ENCODE measurements at regions not wholly inside any gene's neighbourhood (a gene's known extent, or its start where the extent isn't known, plus 50 kb on each side); places are given as distances from the start of the nearest gene placed in this dataset.

- Histone ChIP-seq H3K9me3 (no peaks in the 10 kb centered on the region), H3K4me1 (peaks cover 0 to 5% (median 0%) of the 10 kb centered on the region in 12 donors), H3K27me3 (no peaks in the 10 kb centered on the region), H3K4me3 (no peak overlapping the region), H3K36me3 (no peaks in the 10 kb centered on the region), H3K27ac (no peak overlapping the region)
- ATAC-seq (no peak), DNase-seq (no peak)
- intact Hi-C loops (cut with DNase I) = no loop called here
- TF ChIP-seq POLR2A (IDR thresholded peaks at IDR 0.05) (no peak), CTCF (IDR thresholded peaks at IDR 0.05) (no peak)
- 93 to 98% (median 96%) methylated on average over 11 of the region's 11 CpGs for WGBS, 4 donors
These were observed 67.4 kb upstream of the SPIN1 start for GRCh38 chr9:88320748-88321415.

- H3K4me1 ChIP-seq = peaks cover 0 to 5% (median 0%) of the 10 kb centered on the region in 12 donors
- intact Hi-C loops (cut with DNase I) = no loop called here
- DNase-seq = no peak
- ATAC-seq = no peak
- H3K27ac ChIP-seq = no peak overlapping the region
- WGBS, 4 donors = 77 to 81% (median 78%) methylated on average over 4 to 6 of the region's 6 CpGs
- H3K36me3 ChIP-seq = no peaks in the 10 kb centered on the region
- H3K27me3 ChIP-seq = no peaks in the 10 kb centered on the region
- TF ChIP-seq POLR2A (IDR thresholded peaks at IDR 0.05) = no peak
- no peak for TF ChIP-seq CTCF (IDR thresholded peaks at IDR 0.05)
- H3K4me3 ChIP-seq = no peak overlapping the region
- no peaks in the 10 kb centered on the region for H3K9me3 ChIP-seq
These were observed 68.1 kb upstream of the SPIN1 start for GRCh38 chr9:88319936-88320747.

GRCh38 chr9:88313364-88314220 is 74.7 kb upstream of the SPIN1 start:
- no peak for DNase-seq
- intact Hi-C loops (cut with DNase I) = no loop called here
- Histone ChIP-seq H3K27me3 (no peaks in the 10 kb centered on the region), H3K36me3 (no peaks in the 10 kb centered on the region), H3K4me3 (no peak overlapping the region), H3K9me3 (no peaks in the 10 kb centered on the region), H3K4me1 (peaks cover 0 to 10% (median 0%) of the 10 kb centered on the region in 12 donors), H3K27ac (no peak overlapping the region)
- no peak for TF ChIP-seq CTCF (IDR thresholded peaks at IDR 0.05)
- TF ChIP-seq POLR2A (IDR thresholded peaks at IDR 0.05) = no peak
- no peak for ATAC-seq
- 71 to 78% (median 74%) methylated on average over 15 of the region's 15 CpGs for WGBS, 4 donors
